HEK293 (cell line): ENCODE measurements at regions not wholly inside any gene's neighbourhood (a gene's known extent, or its start where the extent isn't known, plus 50 kb on each side); places are given as distances from the start of the nearest gene placed in this dataset.

Source experiments
- CTCF ChIA-PET: fragments of 350-600 bp; formaldehyde crosslinking; extraction: SDS; loops from one replicate; lab custom pipeline; 2021; ENCODE audit warnings: antibody characterized with exemption; lab: Yijun Ruan, JAX
- POLR2A ChIA-PET: fragments of 300-600 bp; formaldehyde crosslinking; extraction: SDS; loops from one replicate; lab custom pipeline; 2020; ENCODE audit warnings: antibody characterized with exemption, inconsistent platforms; lab: Yijun Ruan, JAX
- H3K27ac ChIP-seq: fragments of 200-500 bp; sonication (Bioruptor generic); 2 replicates; pipeline ENCODE4 v1.5.1; 2014; ENCODE audit warnings: low read depth, low read length, control low read depth, inconsistent platforms; ENCODE audit errors: extremely low read depth
- H3K36me3 ChIP-seq, 2 experiments: fragments of 200-500 bp in 1 of 2; sonication (Bioruptor generic) in 1 of 2; 1 replicate in 1 of 2; 2 replicates in 1 of 2; pipeline ENCODE4 v1.5.1; 2014 to 2017; ENCODE audit warnings: inconsistent platforms in 2 of 2, low read length in 2 of 2; ENCODE audit not compliant: control insufficient read depth in 2 of 2, insufficient read depth in 1 of 2
- H3K4me1 ChIP-seq: fragments of 200-500 bp; sonication (Bioruptor generic); 2 replicates; pipeline ENCODE4 v1.5.1; 2014; ENCODE audit warnings: mild to moderate bottlenecking, low read length, inconsistent platforms; ENCODE audit not compliant: control insufficient read depth, insufficient read depth
- H3K4me3 ChIP-seq: 2 replicates; pipeline ENCODE4 v1.5.1; 2011; ENCODE audit warnings: low read depth, mild to moderate bottlenecking, control low read depth, low read length, moderate library complexity
- H3K9me3 ChIP-seq: fragments of 200-500 bp; sonication (Bioruptor generic); 2 replicates; pipeline ENCODE4 v1.5.1; 2014; ENCODE audit warnings: low read depth, low read length, inconsistent platforms; ENCODE audit not compliant: control insufficient read depth, insufficient read depth
- BCL11B ChIP-seq: fragments of 450-650 bp; formaldehyde crosslinking; IDR thresholded peaks from 2 replicates; pipeline ENCODE4 v1.5.1; 2016; ENCODE audit warnings: low read depth, missing biosample characterization, missing genetic modification characterization
- GLIS1 ChIP-seq: fragments of 450-650 bp; formaldehyde crosslinking; IDR thresholded peaks from 2 replicates; pipeline ENCODE4 v1.5.1; 2016; ENCODE audit warnings: missing biosample characterization, missing genetic modification characterization
- IKZF3 ChIP-seq: fragments of 450-650 bp; IDR thresholded peaks from 2 replicates; pipeline ENCODE4 v1.5.0; 2018; ENCODE audit warnings: missing biosample characterization, mild to moderate bottlenecking, missing genetic modification characterization, moderate library complexity
- MZF1 ChIP-seq: fragments of 450-650 bp; formaldehyde crosslinking; IDR thresholded peaks from 2 replicates; pipeline ENCODE4 v1.5.1; 2017; ENCODE audit warnings: missing biosample characterization, missing genetic modification characterization, borderline replicate concordance
- SP2 ChIP-seq: fragments of 450-650 bp; formaldehyde crosslinking; IDR thresholded peaks from 2 replicates; pipeline ENCODE4 v1.5.1; 2016; ENCODE audit warnings: missing biosample characterization, missing genetic modification characterization
- SP3 ChIP-seq: fragments of 450-650 bp; formaldehyde crosslinking; IDR thresholded peaks from 2 replicates; pipeline ENCODE4 v1.5.1; 2016; ENCODE audit warnings: missing biosample characterization, missing genetic modification characterization
- ZBTB48 ChIP-seq: fragments of 450-650 bp; formaldehyde crosslinking; IDR thresholded peaks from 2 replicates; pipeline ENCODE4 v1.5.1; 2016; ENCODE audit warnings: missing biosample characterization, missing genetic modification characterization
- ZFP69B ChIP-seq: fragments of 450-650 bp; formaldehyde crosslinking; IDR thresholded peaks from 2 replicates; pipeline ENCODE4 v1.5.1; 2016; ENCODE audit warnings: missing biosample characterization, missing genetic modification characterization
- ZIC2 ChIP-seq: fragments of 450-650 bp; formaldehyde crosslinking; IDR thresholded peaks from 2 replicates; pipeline ENCODE4 v1.5.1; 2016; ENCODE audit warnings: missing biosample characterization, missing genetic modification characterization
- ZNF169 ChIP-seq: fragments of 450-650 bp; formaldehyde crosslinking; IDR thresholded peaks from 2 replicates; pipeline ENCODE4 v1.5.1; 2016; ENCODE audit warnings: missing biosample characterization, missing genetic modification characterization
- ZNF404 ChIP-seq: fragments of 450-650 bp; formaldehyde crosslinking; IDR thresholded peaks from 2 replicates; pipeline ENCODE4 v1.5.1; 2017; ENCODE audit warnings: missing biosample characterization, missing genetic modification characterization
- ZNF449 ChIP-seq: fragments of 450-650 bp; formaldehyde crosslinking; IDR thresholded peaks from 2 replicates; pipeline ENCODE4 v1.5.1; 2017; ENCODE audit warnings: missing biosample characterization, mild to moderate bottlenecking, missing genetic modification characterization, moderate library complexity
- ZNF510 ChIP-seq: fragments of 450-650 bp; formaldehyde crosslinking; IDR thresholded peaks from 2 replicates; pipeline ENCODE4 v1.5.1; 2018; ENCODE audit warnings: mild to moderate bottlenecking, missing genetic modification characterization, missing biosample characterization; ENCODE audit not compliant: insufficient replicate concordance
- ZNF518A ChIP-seq: fragments of 450-650 bp; formaldehyde crosslinking; conservative IDR thresholded peaks from 2 replicates; pipeline ENCODE4 v1.5.1; 2016; ENCODE audit warnings: low read depth, missing biosample characterization, missing genetic modification characterization
- ZNF544 ChIP-seq: fragments of 450-650 bp; formaldehyde crosslinking; IDR thresholded peaks from 2 replicates; pipeline ENCODE4 v1.5.0; 2017; ENCODE audit warnings: missing biosample characterization, missing genetic modification characterization
- ZNF548 ChIP-seq: fragments of 450-650 bp; formaldehyde crosslinking; IDR thresholded peaks from 2 replicates; pipeline ENCODE4 v1.5.1; 2016; ENCODE audit warnings: missing biosample characterization, missing genetic modification characterization
- ZNF561 ChIP-seq: fragments of 450-650 bp; IDR thresholded peaks from 2 replicates; pipeline ENCODE4 v1.5.1; 2018; ENCODE audit warnings: missing biosample characterization, missing genetic modification characterization, borderline replicate concordance
- ZNF600 ChIP-seq: fragments of 450-650 bp; formaldehyde crosslinking; IDR thresholded peaks from 2 replicates; pipeline ENCODE4 v1.5.1; 2016; ENCODE audit warnings: missing biosample characterization, missing genetic modification characterization
- ZNF639 ChIP-seq: fragments of 450-650 bp; formaldehyde crosslinking; IDR thresholded peaks from 2 replicates; pipeline ENCODE4 v1.5.1; 2016; ENCODE audit warnings: missing biosample characterization, missing genetic modification characterization
- ZNF792 ChIP-seq: fragments of 450-650 bp; formaldehyde crosslinking; IDR thresholded peaks from 2 replicates; pipeline ENCODE4 v1.5.1; 2016; ENCODE audit warnings: missing biosample characterization, missing genetic modification characterization
- TF ChIP-seq, protein P1 (sequence below): fragments of 450-650 bp; formaldehyde crosslinking; IDR thresholded peaks from 2 replicates; pipeline ENCODE4 v1.5.1; 2016; ENCODE audit warnings: missing biosample characterization, missing genetic modification characterization

- TF ChIP-seq SP3 (tag by site-specific recombination) = no peak
- no peak for TF ChIP-seq ZNF600 (tag by site-specific recombination)
- no peak for TF ChIP-seq ZNF544 (tag by site-specific recombination)
- H3K4me3 ChIP-seq = no peak overlapping the region
- no peaks in the 10 kb centered on the region for H3K9me3 ChIP-seq
- H3K36me3 ChIP-seq = no peaks in the 10 kb centered on the region
- CTCF ChIA-PET = no interaction called here
- H3K27ac ChIP-seq = no peak overlapping the region
- no peaks in the 10 kb centered on the region for H3K4me1 ChIP-seq
- POLR2A ChIA-PET = no interaction called here
Observed at GRCh38 chr4:64882311-64883086, 473.2 kb upstream of the TECRL start.

GRCh38 chr4:64880557-64880956 is 471.3 kb upstream of the TECRL start:
- no peaks in the 10 kb centered on the region for H3K36me3 ChIP-seq
- H3K4me3 ChIP-seq = no peak overlapping the region
- no peaks in the 10 kb centered on the region for H3K4me1 ChIP-seq
- POLR2A ChIA-PET = no interaction called here
- H3K27ac ChIP-seq = no peak overlapping the region
- TF ChIP-seq ZBTB48 (tag by site-specific recombination) = no peak
- TF ChIP-seq, protein P1, sequence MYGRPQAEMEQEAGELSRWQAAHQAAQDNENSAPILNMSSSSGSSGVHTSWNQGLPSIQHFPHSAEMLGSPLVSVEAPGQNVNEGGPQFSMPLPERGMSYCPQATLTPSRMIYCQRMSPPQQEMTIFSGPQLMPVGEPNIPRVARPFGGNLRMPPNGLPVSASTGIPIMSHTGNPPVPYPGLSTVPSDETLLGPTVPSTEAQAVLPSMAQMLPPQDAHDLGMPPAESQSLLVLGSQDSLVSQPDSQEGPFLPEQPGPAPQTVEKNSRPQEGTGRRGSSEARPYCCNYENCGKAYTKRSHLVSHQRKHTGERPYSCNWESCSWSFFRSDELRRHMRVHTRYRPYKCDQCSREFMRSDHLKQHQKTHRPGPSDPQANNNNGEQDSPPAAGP (tag by site-specific recombination) = no peak
- TF ChIP-seq MZF1 (tag by site-specific recombination) = no peak
- TF ChIP-seq SP2 (tag by site-specific recombination) = no peak
- no peak for TF ChIP-seq GLIS1 (tag by site-specific recombination)
- TF ChIP-seq BCL11B (tag by site-specific recombination) = no peak
- no peak for TF ChIP-seq ZNF561 (tag by site-specific recombination)
- TF ChIP-seq ZNF404 (tag by site-specific recombination) = no peak
- TF ChIP-seq ZNF639 = no peak
- TF ChIP-seq ZNF548 (tag by site-specific recombination) = no peak
- H3K9me3 ChIP-seq = no peaks in the 10 kb centered on the region
- CTCF ChIA-PET = no interaction called here

- TF ChIP-seq ZNF169 (no peak), IKZF3 (no peak)
- H3K36me3 ChIP-seq = no peaks in the 10 kb centered on the region
- no peak overlapping the region for H3K27ac ChIP-seq
- no peaks in the 10 kb centered on the region for H3K9me3 ChIP-seq
- no peaks in the 10 kb centered on the region for H3K4me1 ChIP-seq
- POLR2A ChIA-PET = no interaction called here
- CTCF ChIA-PET = no interaction called here
- no peak overlapping the region for H3K4me3 ChIP-seq
Observed at GRCh38 chr4:64876021-64876420, 466.8 kb upstream of the TECRL start.

DNA sequence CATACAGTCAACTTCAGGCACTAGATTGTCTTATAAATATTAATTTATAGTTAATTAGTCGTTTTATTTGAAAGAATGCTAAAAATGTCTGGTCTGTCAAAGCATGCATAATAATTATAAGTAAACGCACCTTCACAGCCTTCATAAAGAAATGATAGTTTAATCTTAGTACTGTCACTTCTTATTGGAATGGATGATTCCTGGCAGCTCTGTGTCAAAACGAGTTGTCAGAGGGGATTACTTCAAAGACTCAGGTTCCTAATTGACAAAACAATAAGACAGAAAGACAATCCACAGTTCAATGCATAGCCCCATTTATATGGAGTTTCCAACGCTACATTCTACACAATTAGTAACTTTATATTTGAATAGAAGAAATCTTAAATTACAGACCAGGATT is 461.3 kb upstream of the TECRL start:
- POLR2A ChIA-PET = no interaction called here
- no peak overlapping the region for H3K27ac ChIP-seq
- CTCF ChIA-PET = no interaction called here
- no peaks in the 10 kb centered on the region for H3K9me3 ChIP-seq
- H3K4me3 ChIP-seq = no peak overlapping the region
- no peaks in the 10 kb centered on the region for H3K4me1 ChIP-seq
- no peaks in the 10 kb centered on the region for H3K36me3 ChIP-seq
- TF ChIP-seq ZNF510 (tag by site-specific recombination) (no peak), ZIC2 (tag by site-specific recombination) (no peak), ZNF449 (tag by site-specific recombination) (no peak), ZNF518A (tag by site-specific recombination) (no peak), ZNF792 (tag by site-specific recombination) (no peak), ZFP69B (tag by site-specific recombination) (no peak)
